ENCODE measurements at regions not wholly inside any gene's neighbourhood (a gene's known extent, or its start where the extent isn't known, plus 50 kb on each side); places are given as distances from the start of the nearest gene placed in this dataset.

GRCh38 chr3:65037861-65038260, 350.1 kb upstream of the ADAMTS9 start:
- TF ChIP-seq CTCF (conservative IDR thresholded peaks at IDR 0.05; ENCODE audit: low read length), result no peak
- no peak for DNase-seq (ENCODE audit: low read depth)
- no peak overlapping the region for H3K4me3 ChIP-seq (ENCODE audit: low read length)

GRCh38 chr3:65035246-65035645, 347.4 kb upstream of the ADAMTS9 start:
- no peak for DNase-seq (ENCODE audit: low read depth)
- no peak for TF ChIP-seq CTCF (conservative IDR thresholded peaks at IDR 0.05; ENCODE audit: low read length)
- no peak overlapping the region for H3K4me3 ChIP-seq (ENCODE audit: low read length)

- no peak for TF ChIP-seq CTCF (conservative IDR thresholded peaks at IDR 0.05; ENCODE audit: low read length)
- DNase-seq (ENCODE audit: low read depth), result peak; percentile 16
- no peak overlapping the region for H3K4me3 ChIP-seq (ENCODE audit: low read length)
These were observed 345.8 kb upstream of the ADAMTS9 start for GRCh38 chr3:65033576-65033975.

GRCh38 chr3:65030847-65031463, 343.2 kb upstream of the ADAMTS9 start:
- no peak overlapping the region for H3K4me3 ChIP-seq (ENCODE audit: low read length)
- TF ChIP-seq CTCF (conservative IDR thresholded peaks at IDR 0.05; ENCODE audit: low read length), result no peak
- peak; percentile 46 for DNase-seq (ENCODE audit: low read depth)

GRCh38 chr3:65030014-65030627, 342.3 kb upstream of the ADAMTS9 start:
- TF ChIP-seq CTCF (conservative IDR thresholded peaks at IDR 0.05; ENCODE audit: low read length), result no peak
- no peak overlapping the region for H3K4me3 ChIP-seq (ENCODE audit: low read length)
- DNase-seq (ENCODE audit: low read depth), result no peak

- H3K4me3 ChIP-seq (ENCODE audit: low read length), result no peak overlapping the region
- no peak for DNase-seq (ENCODE audit: low read depth)
- TF ChIP-seq CTCF (conservative IDR thresholded peaks at IDR 0.05; ENCODE audit: low read length), result no peak
These were observed 341.3 kb upstream of the ADAMTS9 start for GRCh38 chr3:65029130-65029529.

GRCh38 chr3:65028024-65028423, 340.2 kb upstream of the ADAMTS9 start:
- H3K4me3 ChIP-seq (ENCODE audit: low read length), result no peak overlapping the region
- DNase-seq (ENCODE audit: low read depth), result no peak
- no peak for TF ChIP-seq CTCF (conservative IDR thresholded peaks at IDR 0.05; ENCODE audit: low read length)

Measured in AG10803 (cell line).